HG02678 (cell line): ENCODE measurements at regions not wholly inside any gene's neighbourhood (a gene's known extent, or its start where the extent isn't known, plus 50 kb on each side); places are given as distances from the start of the nearest gene placed in this dataset.

Experiments
- ATAC-seq: cut with Tn5 transposase; IDR thresholded peaks from one replicate; pipeline ENCODE4 v1.9.1; 2021; ENCODE audit warnings: mild to moderate bottlenecking, moderate library complexity; ENCODE audit not compliant: unreplicated experiment

GRCh38 chr5:110064603-110065268 lies 375.0 kb downstream of the MAN2A1 start:
- no peak for ATAC-seq

- no peak for ATAC-seq
Observed at GRCh38 chr5:110070836-110071235, 381.1 kb downstream of the MAN2A1 start.

GRCh38 chr5:110072651-110073050 lies 382.9 kb downstream of the MAN2A1 start:
- no peak for ATAC-seq

- ATAC-seq = no peak
Observed at GRCh38 chr5:110073534-110073933, 383.8 kb downstream of the MAN2A1 start.

GRCh38 chr5:110075656-110076055 lies 385.9 kb downstream of the MAN2A1 start:
- no peak for ATAC-seq

- no peak for ATAC-seq
Observed at GRCh38 chr5:110077147-110077546, 387.4 kb downstream of the MAN2A1 start.

GRCh38 chr5:110082194-110082593 lies 392.5 kb downstream of the MAN2A1 start:
- ATAC-seq = no peak

GRCh38 chr5:110082863-110083262 lies 393.1 kb downstream of the MAN2A1 start:
- ATAC-seq = no peak

GRCh38 chr5:110085826-110086225 lies 396.1 kb downstream of the MAN2A1 start:
- ATAC-seq = no peak

GRCh38 chr5:110086658-110087388 lies 397.1 kb downstream of the MAN2A1 start:
- no peak for ATAC-seq

GRCh38 chr5:110087829-110088228 lies 398.1 kb downstream of the MAN2A1 start:
- no peak for ATAC-seq

GRCh38 chr5:110088676-110089436 lies 399.1 kb downstream of the MAN2A1 start:
- no peak for ATAC-seq

GRCh38 chr5:110092955-110093785 lies 403.4 kb downstream of the MAN2A1 start:
- no peak for ATAC-seq

- no peak for ATAC-seq
Observed at GRCh38 chr5:110094109-110094508, 404.4 kb downstream of the MAN2A1 start.

GRCh38 chr5:110094548-110094947 lies 404.8 kb downstream of the MAN2A1 start:
- ATAC-seq = no peak

- no peak for ATAC-seq
Observed at GRCh38 chr5:110096419-110096818, 406.7 kb downstream of the MAN2A1 start.

- no peak for ATAC-seq
Observed at GRCh38 chr5:110099572-110099971, 409.8 kb downstream of the MAN2A1 start.

- no peak for ATAC-seq
Observed at GRCh38 chr5:110103081-110103480, 413.4 kb downstream of the MAN2A1 start.

GRCh38 chr5:110104060-110104725 lies 414.5 kb downstream of the MAN2A1 start:
- no peak for ATAC-seq
